ENCODE measurements at regions not wholly inside any gene's neighbourhood (a gene's known extent, or its start where the extent isn't known, plus 50 kb on each side); places are given as distances from the start of the nearest gene placed in this dataset.

DNA sequence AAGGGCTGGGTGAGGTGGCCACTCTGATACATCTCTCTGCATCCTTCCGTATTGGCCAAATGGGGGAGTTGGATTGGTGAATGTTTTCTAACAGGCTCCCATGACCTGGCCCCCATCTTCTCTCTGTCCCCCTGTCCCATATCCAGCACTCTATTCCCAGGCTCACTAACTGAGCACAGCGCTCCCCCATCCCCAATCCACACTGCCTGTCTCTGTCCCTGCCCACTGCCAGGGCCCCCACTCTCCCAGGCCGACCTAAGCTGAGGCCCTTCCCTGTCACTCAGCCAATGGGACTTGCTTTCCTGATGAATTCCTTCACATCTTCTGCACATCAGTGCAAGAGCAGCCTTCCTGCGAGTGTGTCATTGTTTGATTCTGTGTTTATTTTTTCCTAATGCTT, 216.8 kb upstream of the MYT1L start:
- H3K27me3 Mint-ChIP-seq, result no peaks in the 10 kb centered on the region
- H3K4me1 Mint-ChIP-seq, result no peaks in the 10 kb centered on the region
- no peak overlapping the region for H3K4me3 Mint-ChIP-seq
- no peak overlapping the region for H3K27ac Mint-ChIP-seq
- H3K9me3 Mint-ChIP-seq, result peaks cover under 1% of the 10 kb centered on the region
- peaks cover 2% of the 10 kb centered on the region for H3K36me3 Mint-ChIP-seq

GRCh38 chr2:2547451-2547850, 216.4 kb upstream of the MYT1L start:
- no peaks in the 10 kb centered on the region for H3K9me3 Mint-ChIP-seq
- H3K4me1 Mint-ChIP-seq, result no peaks in the 10 kb centered on the region
- H3K36me3 Mint-ChIP-seq, result peaks cover 2% of the 10 kb centered on the region
- no peak overlapping the region for H3K4me3 Mint-ChIP-seq
- no peak overlapping the region for H3K27ac Mint-ChIP-seq
- H3K27me3 Mint-ChIP-seq, result no peaks in the 10 kb centered on the region

DNA sequence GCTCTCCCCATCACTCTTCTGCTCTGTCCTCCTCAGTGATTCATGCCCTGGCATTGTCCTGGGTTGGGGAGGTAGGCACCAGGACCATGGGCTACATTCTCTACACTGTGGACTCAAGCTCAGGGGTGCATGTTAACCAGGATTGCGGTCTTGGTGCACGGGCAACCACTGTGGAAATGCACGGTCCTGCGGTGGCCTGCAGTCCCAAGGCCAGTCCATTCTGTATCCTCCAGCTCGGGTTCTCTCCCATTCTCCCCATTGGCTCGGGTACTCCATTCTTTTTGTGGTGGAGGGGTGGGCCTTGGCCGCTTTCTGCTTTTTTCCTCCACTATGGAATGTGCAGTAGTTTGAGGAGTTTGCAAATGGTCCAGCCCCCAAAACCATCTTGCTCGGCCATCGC, 215.0 kb upstream of the MYT1L start:
- no peak overlapping the region for H3K4me3 Mint-ChIP-seq
- H3K9me3 Mint-ChIP-seq, result no peaks in the 10 kb centered on the region
- H3K27ac Mint-ChIP-seq, result peak overlapping the region; percentile 36
- no peaks in the 10 kb centered on the region for H3K4me1 Mint-ChIP-seq
- H3K27me3 Mint-ChIP-seq, result peaks cover under 1% of the 10 kb centered on the region
- H3K36me3 Mint-ChIP-seq, result peaks cover 2% of the 10 kb centered on the region

GRCh38 chr2:2542966-2543611, 212.0 kb upstream of the MYT1L start:
- Mint-ChIP-seq H3K36me3 (no peaks in the 10 kb centered on the region), H3K9me3 (no peaks in the 10 kb centered on the region), H3K4me3 (no peak overlapping the region), H3K4me1 (no peaks in the 10 kb centered on the region), H3K27me3 (peaks cover 8% of the 10 kb centered on the region), H3K27ac (no peak overlapping the region)

GRCh38 chr2:2542316-2542715, 211.2 kb upstream of the MYT1L start:
- Mint-ChIP-seq H3K27me3 (peaks cover 9% of the 10 kb centered on the region), H3K4me1 (no peaks in the 10 kb centered on the region), H3K36me3 (no peaks in the 10 kb centered on the region), H3K4me3 (no peak overlapping the region), H3K27ac (no peak overlapping the region), H3K9me3 (no peaks in the 10 kb centered on the region)

- Mint-ChIP-seq H3K4me1 (no peaks in the 10 kb centered on the region), H3K9me3 (no peaks in the 10 kb centered on the region), H3K36me3 (no peaks in the 10 kb centered on the region), H3K27me3 (peaks cover 12% of the 10 kb centered on the region), H3K4me3 (no peak overlapping the region), H3K27ac (no peak overlapping the region)
Measured at GRCh38 chr2:2540406-2540805, 209.3 kb upstream of the MYT1L start.

- no peak overlapping the region for H3K4me3 Mint-ChIP-seq
- no peaks in the 10 kb centered on the region for H3K4me1 Mint-ChIP-seq
- no peaks in the 10 kb centered on the region for H3K9me3 Mint-ChIP-seq
- H3K27me3 Mint-ChIP-seq, result peaks cover 12% of the 10 kb centered on the region
- no peak overlapping the region for H3K27ac Mint-ChIP-seq
- no peaks in the 10 kb centered on the region for H3K36me3 Mint-ChIP-seq
Measured at GRCh38 chr2:2536416-2537056, 205.5 kb upstream of the MYT1L start.

DNA sequence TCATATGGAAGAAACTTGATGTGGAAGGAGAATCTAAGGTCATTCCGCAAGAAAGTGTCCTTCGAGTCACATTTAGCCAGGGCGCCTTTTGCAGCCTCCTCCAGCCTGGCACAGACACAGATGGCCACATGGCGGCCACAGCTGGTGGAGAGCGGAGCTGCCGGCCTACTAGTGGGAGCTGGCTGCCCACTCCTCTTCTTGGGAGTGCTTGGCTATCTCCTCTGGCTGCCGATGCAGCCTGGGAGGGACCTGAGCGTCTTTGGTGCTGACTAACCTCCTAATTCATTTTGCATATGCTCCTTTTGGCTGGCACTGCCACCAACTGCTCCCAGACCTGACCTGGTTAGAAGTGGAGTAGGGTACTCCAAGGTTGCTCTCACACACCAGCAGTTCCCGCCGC, 199.3 kb upstream of the MYT1L start:
- H3K36me3 Mint-ChIP-seq, result no peaks in the 10 kb centered on the region
- H3K9me3 Mint-ChIP-seq, result no peaks in the 10 kb centered on the region
- H3K4me3 Mint-ChIP-seq, result no peak overlapping the region
- H3K27ac Mint-ChIP-seq, result no peak overlapping the region
- H3K4me1 Mint-ChIP-seq, result no peaks in the 10 kb centered on the region
- H3K27me3 Mint-ChIP-seq, result no peaks in the 10 kb centered on the region

DNA sequence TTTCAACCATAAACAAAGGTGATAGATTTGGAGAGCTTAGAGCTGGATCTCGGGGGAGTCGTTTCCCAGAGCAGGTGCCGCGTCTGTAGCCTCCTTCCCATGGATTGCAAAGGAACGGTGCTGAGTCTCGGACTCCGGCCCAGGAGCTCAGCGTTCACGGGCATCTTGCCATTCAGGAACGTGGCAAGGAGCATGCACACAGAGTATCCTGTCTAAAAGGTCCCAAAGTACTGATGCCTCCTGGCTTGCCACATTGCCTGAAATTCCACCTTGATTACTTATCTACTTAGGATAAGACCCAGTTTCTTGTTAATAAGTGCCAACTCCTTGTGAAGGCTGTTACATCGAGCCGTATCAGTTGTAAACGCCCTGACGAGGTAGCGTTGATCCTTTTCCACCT, 197.8 kb upstream of the MYT1L start:
- H3K4me3 Mint-ChIP-seq, result no peak overlapping the region

DNA sequence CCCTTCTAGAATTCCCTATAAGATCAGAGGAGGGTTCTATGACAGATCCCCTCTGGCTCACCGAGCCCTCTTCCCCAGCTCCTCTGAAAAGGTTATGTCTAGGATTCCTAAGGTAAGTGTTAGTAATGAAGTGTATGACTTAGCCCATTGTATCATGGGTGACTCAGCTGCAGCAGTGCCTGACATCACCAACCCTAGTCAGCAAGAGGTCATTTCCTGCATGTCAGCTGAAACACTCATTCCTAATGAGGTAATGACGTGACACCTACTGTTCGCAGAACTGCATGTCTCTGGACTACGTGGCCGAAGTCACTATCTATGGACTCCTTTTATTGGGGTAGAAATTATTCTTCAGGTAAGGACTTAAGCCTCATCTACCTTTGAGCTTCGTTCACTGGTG, 196.1 kb upstream of the MYT1L start:
- no peak overlapping the region for H3K27ac Mint-ChIP-seq

More for the DNA sequence above, 197.8 kb upstream of the MYT1L start:
- H3K27ac Mint-ChIP-seq, result no peak overlapping the region
- no peaks in the 10 kb centered on the region for H3K27me3 Mint-ChIP-seq
- H3K36me3 Mint-ChIP-seq, result no peaks in the 10 kb centered on the region
- H3K4me1 Mint-ChIP-seq, result no peaks in the 10 kb centered on the region
- no peaks in the 10 kb centered on the region for H3K9me3 Mint-ChIP-seq

GRCh38 chr2:2524348-2524941, 193.4 kb upstream of the MYT1L start:
- H3K27ac Mint-ChIP-seq, result no peak overlapping the region
- no peak overlapping the region for H3K4me3 Mint-ChIP-seq
- no peaks in the 10 kb centered on the region for H3K9me3 Mint-ChIP-seq
- H3K36me3 Mint-ChIP-seq, result no peaks in the 10 kb centered on the region
- no peaks in the 10 kb centered on the region for H3K27me3 Mint-ChIP-seq
- no peaks in the 10 kb centered on the region for H3K4me1 Mint-ChIP-seq

More for the DNA sequence above, 196.1 kb upstream of the MYT1L start:
- no peak overlapping the region for H3K4me3 Mint-ChIP-seq
- H3K36me3 Mint-ChIP-seq, result no peaks in the 10 kb centered on the region
- no peaks in the 10 kb centered on the region for H3K4me1 Mint-ChIP-seq
- no peaks in the 10 kb centered on the region for H3K27me3 Mint-ChIP-seq
- no peaks in the 10 kb centered on the region for H3K9me3 Mint-ChIP-seq

- Mint-ChIP-seq H3K4me3 (no peak overlapping the region), H3K9me3 (no peaks in the 10 kb centered on the region), H3K27ac (no peak overlapping the region), H3K27me3 (no peaks in the 10 kb centered on the region), H3K36me3 (no peaks in the 10 kb centered on the region), H3K4me1 (no peaks in the 10 kb centered on the region)
Measured at GRCh38 chr2:2523461-2524347, 192.6 kb upstream of the MYT1L start.

GRCh38 chr2:2520401-2520811, 189.3 kb upstream of the MYT1L start:
- Mint-ChIP-seq H3K4me1 (no peaks in the 10 kb centered on the region), H3K27me3 (no peaks in the 10 kb centered on the region), H3K36me3 (no peaks in the 10 kb centered on the region), H3K9me3 (no peaks in the 10 kb centered on the region), H3K4me3 (no peak overlapping the region), H3K27ac (no peak overlapping the region)

GRCh38 chr2:2519381-2519780, 188.3 kb upstream of the MYT1L start:
- H3K4me1 Mint-ChIP-seq, result no peaks in the 10 kb centered on the region
- H3K36me3 Mint-ChIP-seq, result no peaks in the 10 kb centered on the region
- no peaks in the 10 kb centered on the region for H3K27me3 Mint-ChIP-seq
- H3K27ac Mint-ChIP-seq, result no peak overlapping the region
- H3K9me3 Mint-ChIP-seq, result no peaks in the 10 kb centered on the region
- no peak overlapping the region for H3K4me3 Mint-ChIP-seq

DNA sequence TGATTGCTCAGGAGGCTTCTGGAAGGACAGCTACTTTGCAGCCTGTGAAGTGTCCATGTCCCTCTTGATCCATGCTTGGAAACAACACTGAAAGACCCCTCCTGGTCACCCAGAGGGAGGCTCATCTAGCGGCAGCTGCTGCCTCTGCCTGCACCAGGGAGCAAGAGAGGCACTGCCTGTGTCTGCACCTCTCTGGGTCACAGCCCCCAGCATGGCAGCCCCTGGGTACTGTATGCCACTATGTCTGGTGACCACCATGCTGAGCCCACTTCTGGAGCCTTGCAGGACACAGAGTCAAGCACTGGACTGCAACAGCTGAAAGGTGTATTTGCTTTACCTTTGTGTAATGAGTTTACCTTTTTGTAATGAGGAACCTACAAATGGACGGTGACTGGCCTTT, 186.3 kb upstream of the MYT1L start:
- no peaks in the 10 kb centered on the region for H3K27me3 Mint-ChIP-seq
- H3K36me3 Mint-ChIP-seq, result no peaks in the 10 kb centered on the region
- H3K4me3 Mint-ChIP-seq, result no peak overlapping the region
- H3K27ac Mint-ChIP-seq, result no peak overlapping the region
- no peaks in the 10 kb centered on the region for H3K4me1 Mint-ChIP-seq
- H3K9me3 Mint-ChIP-seq, result no peaks in the 10 kb centered on the region

- Mint-ChIP-seq H3K9me3 (no peaks in the 10 kb centered on the region), H3K27ac (no peak overlapping the region), H3K36me3 (no peaks in the 10 kb centered on the region), H3K4me3 (no peak overlapping the region), H3K4me1 (no peaks in the 10 kb centered on the region), H3K27me3 (peaks cover 1% of the 10 kb centered on the region)
Measured at GRCh38 chr2:2516386-2516785, 185.3 kb upstream of the MYT1L start.
